ENCODE measurements at regions not wholly inside any gene's neighbourhood (a gene's known extent, or its start where the extent isn't known, plus 50 kb on each side); places are given as distances from the start of the nearest gene placed in this dataset.
A peak's percentile ranks its signal among the peaks of the same experiment; 100 is the strongest.

DNA sequence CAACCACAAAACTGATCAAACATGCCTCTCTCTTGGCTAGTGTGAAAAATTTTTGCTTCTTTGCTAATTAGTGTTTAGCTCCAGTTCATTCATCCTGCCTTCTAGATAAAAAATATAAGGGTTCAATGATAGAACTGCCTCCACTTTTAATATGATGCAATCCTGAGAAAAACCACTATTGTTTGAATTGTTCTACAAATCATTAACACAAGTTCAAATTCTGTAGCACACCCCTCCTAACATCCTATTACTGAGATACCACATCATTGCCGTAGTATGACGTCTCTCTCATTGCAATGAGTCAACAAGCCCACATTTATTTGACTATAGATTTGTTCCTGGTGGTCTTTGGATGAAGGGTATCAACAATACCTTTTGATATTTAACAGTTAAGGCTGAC is 365.8 kb upstream of the OPRM1 start:
- Histone ChIP-seq H3K27me3 (ENCODE audit: control insufficient read depth, insufficient read depth, low read length) (no peaks in the 10 kb centered on the region), H3K4me1 (ENCODE audit: control insufficient read depth, insufficient read depth, low read length) (no peaks in the 10 kb centered on the region), H3K36me3 (ENCODE audit: control insufficient read depth, insufficient read depth, low read length) (no peaks in the 10 kb centered on the region), H3K4me3 (ENCODE audit: low read length) (no peak overlapping the region), H3K9me3 (replicated peaks; ENCODE audit: control insufficient read depth, low read depth, low read length) (no peaks in the 10 kb centered on the region), H3K27ac (ENCODE audit: low read length) (no peak overlapping the region)
- DNase-seq, result no peak
- no CpG with 5 or more reads among the region's 2 CpGs for WGBS (ENCODE audit: insufficient coverage)

DNA sequence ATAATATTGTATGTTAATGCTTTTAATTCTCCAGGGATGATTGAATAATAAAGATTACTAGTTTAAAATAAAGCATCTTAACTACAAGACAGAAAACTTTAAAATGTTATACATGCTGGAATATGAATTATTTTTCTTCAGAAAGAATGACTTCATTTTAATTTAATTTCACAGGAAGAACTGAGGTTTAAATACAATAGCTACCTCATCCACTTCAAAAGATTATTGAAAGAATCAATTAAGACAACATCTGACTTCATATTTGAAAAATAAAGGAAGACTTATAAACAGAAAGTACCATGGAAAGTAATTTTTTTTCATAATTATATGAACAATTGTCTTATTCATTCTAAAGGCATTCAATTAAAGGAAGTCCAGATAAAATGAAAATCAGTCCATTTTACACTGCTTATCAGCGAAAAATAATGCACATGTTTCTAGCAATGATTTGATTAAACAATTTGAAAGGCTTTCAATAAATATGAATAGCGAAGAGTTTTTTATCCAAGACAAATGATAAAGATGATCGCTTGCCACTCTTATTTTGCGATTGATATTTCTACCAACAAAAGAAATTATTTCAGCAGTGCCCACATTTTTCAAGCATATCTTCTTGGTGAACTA is 368.5 kb upstream of the OPRM1 start:
- H3K9me3 ChIP-seq (replicated peaks; ENCODE audit: control insufficient read depth, low read depth, low read length), result no peaks in the 10 kb centered on the region
- no peaks in the 10 kb centered on the region for H3K4me1 ChIP-seq (ENCODE audit: control insufficient read depth, insufficient read depth, low read length)
- WGBS (ENCODE audit: insufficient coverage), result no CpG with 5 or more reads among the region's 4 CpGs
- no peak overlapping the region for H3K27ac ChIP-seq (ENCODE audit: low read length)
- no peak for DNase-seq
- no peak overlapping the region for H3K4me3 ChIP-seq (ENCODE audit: low read length)
- no peaks in the 10 kb centered on the region for H3K36me3 ChIP-seq (ENCODE audit: control insufficient read depth, insufficient read depth, low read length)
- no peaks in the 10 kb centered on the region for H3K27me3 ChIP-seq (ENCODE audit: control insufficient read depth, insufficient read depth, low read length)

DNA sequence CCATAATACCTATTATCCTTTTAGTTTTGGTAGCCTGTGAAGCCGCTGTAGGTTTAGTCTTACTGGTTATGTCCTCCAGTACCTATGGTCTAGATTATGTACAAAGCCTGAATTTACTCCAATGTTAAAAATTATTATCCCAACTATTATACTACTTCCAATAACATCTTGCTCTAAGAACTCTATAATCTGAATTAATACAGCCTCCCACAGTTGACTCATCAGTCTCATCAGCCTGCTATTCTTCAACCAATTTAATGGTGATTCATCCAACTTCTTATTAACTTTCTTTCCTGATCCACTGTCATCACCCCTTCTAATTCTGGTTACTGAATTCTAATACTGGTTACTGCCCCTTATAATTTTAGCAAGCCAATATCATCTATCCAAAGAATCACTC is 370.3 kb upstream of the OPRM1 start:
- Histone ChIP-seq H3K9me3 (replicated peaks; ENCODE audit: control insufficient read depth, low read depth, low read length) (no peaks in the 10 kb centered on the region), H3K27me3 (ENCODE audit: control insufficient read depth, insufficient read depth, low read length) (no peaks in the 10 kb centered on the region), H3K27ac (ENCODE audit: low read length) (no peak overlapping the region), H3K36me3 (ENCODE audit: control insufficient read depth, insufficient read depth, low read length) (no peaks in the 10 kb centered on the region), H3K4me1 (ENCODE audit: control insufficient read depth, insufficient read depth, low read length) (no peaks in the 10 kb centered on the region), H3K4me3 (ENCODE audit: low read length) (no peak overlapping the region)
- WGBS (ENCODE audit: insufficient coverage), result no CpG with 5 or more reads among the region's 1 CpG
- DNase-seq, result no peak

DNA sequence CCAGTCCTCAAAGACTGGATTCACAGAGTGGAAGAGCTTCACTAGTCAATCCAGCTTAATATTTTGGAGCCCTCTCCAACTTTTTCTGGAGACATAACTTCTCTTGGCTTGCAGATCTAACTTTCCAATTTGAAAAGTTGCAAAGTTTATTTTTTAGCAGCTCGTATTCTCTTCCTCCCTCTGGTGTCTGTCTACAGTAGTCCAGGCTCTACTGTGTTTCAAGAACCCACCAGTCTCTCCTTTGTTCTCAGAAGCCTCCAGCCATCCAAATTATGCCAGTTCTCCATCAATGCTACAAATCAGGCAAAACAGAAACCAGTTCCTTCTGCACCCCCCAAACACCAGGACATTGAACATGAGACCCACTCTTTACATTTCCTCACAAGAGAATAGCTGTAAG is 376.1 kb upstream of the OPRM1 start:
- Histone ChIP-seq H3K36me3 (ENCODE audit: control insufficient read depth, insufficient read depth, low read length) (no peaks in the 10 kb centered on the region), H3K9me3 (replicated peaks; ENCODE audit: control insufficient read depth, low read depth, low read length) (no peaks in the 10 kb centered on the region), H3K27me3 (ENCODE audit: control insufficient read depth, insufficient read depth, low read length) (no peaks in the 10 kb centered on the region), H3K4me1 (ENCODE audit: control insufficient read depth, insufficient read depth, low read length) (no peaks in the 10 kb centered on the region), H3K4me3 (ENCODE audit: low read length) (no peak overlapping the region), H3K27ac (ENCODE audit: low read length) (no peak overlapping the region)
- DNase-seq, result no peak
- WGBS (ENCODE audit: insufficient coverage), result 67% methylated on average over 1 of the region's 1 CpG

DNA sequence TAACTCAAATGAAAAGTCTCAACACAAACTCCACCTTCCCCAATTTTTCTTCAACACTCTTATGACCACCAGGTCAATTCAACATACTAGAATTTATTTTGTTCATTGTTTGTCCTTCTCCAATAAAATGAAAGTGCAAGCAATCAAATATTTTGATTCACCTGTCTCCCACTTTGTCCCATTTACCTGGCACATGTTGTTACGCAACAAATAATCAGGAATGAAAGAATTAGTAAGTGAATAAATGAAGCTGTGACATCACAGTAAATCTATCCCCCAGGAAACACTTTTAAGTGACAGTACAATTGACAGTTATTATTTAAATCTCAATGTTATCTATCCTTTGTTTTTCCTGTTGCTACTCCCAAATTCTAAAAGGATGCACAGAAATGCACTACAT is 393.7 kb upstream of the OPRM1 start:
- Histone ChIP-seq H3K27ac (ENCODE audit: low read length) (no peak overlapping the region), H3K27me3 (ENCODE audit: control insufficient read depth, insufficient read depth, low read length) (no peaks in the 10 kb centered on the region), H3K4me1 (ENCODE audit: control insufficient read depth, insufficient read depth, low read length) (no peaks in the 10 kb centered on the region), H3K9me3 (replicated peaks; ENCODE audit: control insufficient read depth, low read depth, low read length) (no peaks in the 10 kb centered on the region), H3K36me3 (ENCODE audit: control insufficient read depth, insufficient read depth, low read length) (no peaks in the 10 kb centered on the region), H3K4me3 (ENCODE audit: low read length) (no peak overlapping the region)
- no CpG with 5 or more reads among the region's 1 CpG for WGBS (ENCODE audit: insufficient coverage)
- no peak for DNase-seq

DNA sequence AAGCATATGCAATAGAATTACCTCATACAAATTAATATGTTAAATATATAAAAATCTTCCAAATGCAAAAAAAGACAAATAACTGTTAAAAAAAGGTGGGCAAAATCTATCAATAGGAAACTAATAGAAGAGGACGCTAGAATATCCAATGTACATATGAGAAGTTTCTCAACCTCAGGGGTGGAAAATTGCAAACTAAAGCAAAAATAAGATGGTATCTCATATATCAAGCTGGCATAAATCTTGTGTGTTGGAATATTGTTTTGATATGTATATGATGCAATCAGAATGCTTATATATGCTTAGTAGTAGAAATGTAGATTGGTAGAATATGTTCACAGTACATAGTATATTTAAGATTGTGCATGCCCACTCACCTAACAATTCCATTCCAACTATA is 395.0 kb upstream of the OPRM1 start:
- Histone ChIP-seq H3K4me1 (ENCODE audit: control insufficient read depth, insufficient read depth, low read length) (no peaks in the 10 kb centered on the region), H3K4me3 (ENCODE audit: low read length) (no peak overlapping the region), H3K9me3 (replicated peaks; ENCODE audit: control insufficient read depth, low read depth, low read length) (no peaks in the 10 kb centered on the region), H3K27me3 (ENCODE audit: control insufficient read depth, insufficient read depth, low read length) (no peaks in the 10 kb centered on the region), H3K36me3 (ENCODE audit: control insufficient read depth, insufficient read depth, low read length) (no peaks in the 10 kb centered on the region), H3K27ac (ENCODE audit: low read length) (no peak overlapping the region)
- WGBS (ENCODE audit: insufficient coverage), result no CpG with 5 or more reads among the region's 1 CpG
- no peak for DNase-seq

DNA sequence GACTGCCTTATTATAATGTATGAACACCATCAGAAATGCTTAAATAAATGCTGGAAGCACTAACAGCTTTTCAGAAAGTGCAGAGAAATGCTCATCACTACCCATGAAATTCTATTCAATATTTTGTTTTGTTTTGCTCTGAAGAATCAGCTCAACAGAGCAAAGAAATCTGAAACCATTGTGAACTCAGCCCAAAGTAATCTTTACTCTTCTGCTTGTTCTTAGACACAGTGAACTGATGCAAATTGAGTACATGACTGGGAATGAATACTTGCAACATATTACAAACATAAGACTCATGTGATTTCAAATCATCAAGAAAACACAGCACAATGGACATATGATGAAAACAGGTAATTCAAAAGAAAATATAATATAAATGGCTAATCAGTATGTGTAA is 404.6 kb upstream of the OPRM1 start:
- Histone ChIP-seq H3K4me1 (ENCODE audit: control insufficient read depth, insufficient read depth, low read length) (no peaks in the 10 kb centered on the region), H3K27ac (ENCODE audit: low read length) (no peak overlapping the region), H3K9me3 (replicated peaks; ENCODE audit: control insufficient read depth, low read depth, low read length) (no peaks in the 10 kb centered on the region), H3K36me3 (ENCODE audit: control insufficient read depth, insufficient read depth, low read length) (no peaks in the 10 kb centered on the region), H3K27me3 (ENCODE audit: control insufficient read depth, insufficient read depth, low read length) (no peaks in the 10 kb centered on the region), H3K4me3 (ENCODE audit: low read length) (no peak overlapping the region)
- DNase-seq, result peak; percentile 81

DNA sequence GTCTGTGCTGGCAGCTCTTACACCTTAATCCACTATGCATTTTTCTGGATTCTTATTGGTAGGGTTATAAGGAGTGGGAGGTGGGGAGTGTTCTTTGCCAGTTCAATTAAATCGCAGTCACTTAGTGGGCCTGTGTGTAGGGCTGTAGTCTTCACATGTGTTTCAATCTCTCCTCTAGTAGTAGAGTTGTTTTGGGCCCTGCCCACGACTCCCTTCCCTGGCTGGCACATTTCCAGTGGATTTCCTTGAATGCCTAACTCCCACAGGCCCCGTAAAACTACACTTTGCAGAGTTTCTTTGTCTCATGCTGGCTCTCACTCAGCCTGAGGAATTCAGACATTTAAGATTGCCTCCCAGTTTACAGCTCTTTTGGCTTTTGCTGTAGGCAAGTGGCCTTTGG is 414.0 kb upstream of the OPRM1 start:
- no peaks in the 10 kb centered on the region for H3K27me3 ChIP-seq (ENCODE audit: control insufficient read depth, insufficient read depth, low read length)
- peak overlapping the region; percentile 60 for H3K27ac ChIP-seq (ENCODE audit: low read length)
- WGBS (ENCODE audit: insufficient coverage), result 0% methylated on average over 1 of the region's 3 CpGs
- H3K36me3 ChIP-seq (ENCODE audit: control insufficient read depth, insufficient read depth, low read length), result no peaks in the 10 kb centered on the region
- H3K4me1 ChIP-seq (ENCODE audit: control insufficient read depth, insufficient read depth, low read length), result peaks cover 2% of the 10 kb centered on the region
- no peak overlapping the region for H3K4me3 ChIP-seq (ENCODE audit: low read length)
- H3K9me3 ChIP-seq (replicated peaks; ENCODE audit: control insufficient read depth, low read depth, low read length), result no peaks in the 10 kb centered on the region
- DNase-seq, result peak; percentile 96

DNA sequence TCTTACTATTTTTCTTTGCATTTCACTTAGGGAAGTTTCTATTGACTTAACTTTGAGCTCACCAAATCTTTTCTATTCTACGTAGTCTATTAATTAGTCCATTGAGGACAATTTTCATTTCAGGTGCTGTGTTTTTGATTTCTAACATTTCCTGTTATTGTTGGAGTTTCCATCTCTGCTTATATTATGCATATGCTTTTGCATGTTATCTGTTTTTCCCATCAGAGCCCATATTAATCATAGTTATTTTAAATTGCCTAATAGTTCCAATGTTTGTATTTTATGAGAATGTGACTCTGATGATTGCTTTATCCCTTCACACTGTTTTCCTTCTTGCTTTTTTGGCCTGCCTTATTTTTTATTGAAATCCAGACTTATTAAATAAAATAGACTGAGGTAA is 414.5 kb upstream of the OPRM1 start:
- DNase-seq, result peak; percentile 66
- H3K9me3 ChIP-seq (replicated peaks; ENCODE audit: control insufficient read depth, low read depth, low read length), result no peaks in the 10 kb centered on the region
- peak overlapping the region; percentile 60 for H3K27ac ChIP-seq (ENCODE audit: low read length)
- no peaks in the 10 kb centered on the region for H3K36me3 ChIP-seq (ENCODE audit: control insufficient read depth, insufficient read depth, low read length)
- H3K4me3 ChIP-seq (ENCODE audit: low read length), result no peak overlapping the region
- H3K27me3 ChIP-seq (ENCODE audit: control insufficient read depth, insufficient read depth, low read length), result no peaks in the 10 kb centered on the region
- H3K4me1 ChIP-seq (ENCODE audit: control insufficient read depth, insufficient read depth, low read length), result peaks cover 2% of the 10 kb centered on the region
- WGBS (ENCODE audit: insufficient coverage), result no CpG with 5 or more reads among the region's 1 CpG

DNA sequence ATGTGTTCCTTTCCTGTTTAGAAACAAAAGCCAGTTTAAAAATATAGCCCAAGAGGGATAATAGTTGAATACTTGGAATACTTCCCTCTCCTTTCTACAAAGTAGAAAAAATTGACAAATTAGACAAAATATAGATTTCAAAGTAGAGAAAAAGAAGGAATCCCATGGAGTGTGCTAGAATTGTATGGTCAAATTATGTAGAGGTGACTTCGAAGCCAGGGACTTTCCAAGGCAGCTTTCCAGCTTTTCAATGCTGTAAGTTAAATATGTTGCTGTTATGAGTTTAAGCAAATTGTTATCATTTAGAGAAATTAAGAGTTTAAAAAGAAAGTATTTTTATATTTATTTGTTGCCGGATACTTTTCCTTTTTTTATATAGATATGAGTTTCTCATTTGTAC is 415.5 kb upstream of the OPRM1 start:
- Histone ChIP-seq H3K4me3 (ENCODE audit: low read length) (no peak overlapping the region), H3K27me3 (ENCODE audit: control insufficient read depth, insufficient read depth, low read length) (no peaks in the 10 kb centered on the region), H3K9me3 (replicated peaks; ENCODE audit: control insufficient read depth, low read depth, low read length) (no peaks in the 10 kb centered on the region), H3K4me1 (ENCODE audit: control insufficient read depth, insufficient read depth, low read length) (peaks cover 2% of the 10 kb centered on the region), H3K27ac (ENCODE audit: low read length) (no peak overlapping the region), H3K36me3 (ENCODE audit: control insufficient read depth, insufficient read depth, low read length) (no peaks in the 10 kb centered on the region)
- 0% methylated on average over 1 of the region's 2 CpGs for WGBS (ENCODE audit: insufficient coverage)
- peak; percentile 77 for DNase-seq

DNA sequence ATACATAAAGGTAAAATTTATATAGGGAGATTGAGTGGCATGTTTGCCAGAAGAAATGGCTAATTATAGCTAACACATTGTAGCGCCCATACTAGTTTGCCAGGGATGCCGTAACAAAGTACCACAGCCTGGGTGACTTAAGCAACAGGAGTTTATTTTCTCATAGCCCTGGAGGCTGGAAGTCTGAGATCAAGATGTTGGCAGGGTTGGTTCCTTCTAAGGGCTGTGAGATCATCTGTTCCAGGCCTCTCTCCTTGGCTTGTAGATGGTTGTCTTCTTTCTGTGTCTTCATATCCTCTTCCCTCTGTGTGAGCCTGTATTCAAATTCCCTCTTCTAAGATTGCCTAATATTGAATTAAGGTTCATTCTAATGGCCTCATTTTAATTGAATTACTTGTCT is 417.5 kb upstream of the OPRM1 start:
- DNase-seq, result peak; percentile 60
- H3K36me3 ChIP-seq (ENCODE audit: control insufficient read depth, insufficient read depth, low read length), result no peaks in the 10 kb centered on the region
- peaks cover 2% of the 10 kb centered on the region for H3K4me1 ChIP-seq (ENCODE audit: control insufficient read depth, insufficient read depth, low read length)
- H3K4me3 ChIP-seq (ENCODE audit: low read length), result no peak overlapping the region
- no peak overlapping the region for H3K27ac ChIP-seq (ENCODE audit: low read length)
- no CpG with 5 or more reads among the region's 2 CpGs for WGBS (ENCODE audit: insufficient coverage)
- no peaks in the 10 kb centered on the region for H3K27me3 ChIP-seq (ENCODE audit: control insufficient read depth, insufficient read depth, low read length)
- no peaks in the 10 kb centered on the region for H3K9me3 ChIP-seq (replicated peaks; ENCODE audit: control insufficient read depth, low read depth, low read length)
